HG02678 (cell line): ENCODE measurements at regions not wholly inside any gene's neighbourhood (a gene's known extent, or its start where the extent isn't known, plus 50 kb on each side); places are given as distances from the start of the nearest gene placed in this dataset.
"Not testable (repeated sequence)": the region's sequence is repeated elsewhere in the genome, so short reads cannot be mapped to it uniquely, and the experiment has no call there.

ENCODE experiments used
- ATAC-seq: cut with Tn5 transposase; IDR thresholded peaks from one replicate; pipeline ENCODE4 v1.9.1; 2021; ENCODE audit warnings: mild to moderate bottlenecking, moderate library complexity; ENCODE audit not compliant: unreplicated experiment

GRCh38 chr9:113739605-113740507 is 136.3 kb upstream of the ZNF618 start:
- ATAC-seq = not testable (repeated sequence)

GRCh38 chr9:113740508-113741500 is 135.3 kb upstream of the ZNF618 start:
- not testable (repeated sequence) for ATAC-seq

GRCh38 chr9:113741886-113742854 is 133.9 kb upstream of the ZNF618 start:
- no peak for ATAC-seq

GRCh38 chr9:113742878-113743277 is 133.2 kb upstream of the ZNF618 start:
- no peak for ATAC-seq

GRCh38 chr9:113746486-113746885 is 129.6 kb upstream of the ZNF618 start:
- ATAC-seq = no peak

- no peak for ATAC-seq
Observed at GRCh38 chr9:113748135-113748534, 128.0 kb upstream of the ZNF618 start.

GRCh38 chr9:113753398-113754119 is 122.5 kb upstream of the ZNF618 start:
- no peak for ATAC-seq

GRCh38 chr9:113754739-113755138 is 121.4 kb upstream of the ZNF618 start:
- ATAC-seq = no peak

GRCh38 chr9:113755433-113755832 is 120.7 kb upstream of the ZNF618 start:
- ATAC-seq = no peak

- ATAC-seq = no peak
Observed at GRCh38 chr9:113756476-113757192, 119.5 kb upstream of the ZNF618 start.

GRCh38 chr9:113763429-113763828 is 112.7 kb upstream of the ZNF618 start:
- ATAC-seq = no peak

GRCh38 chr9:113764572-113764971 is 111.5 kb upstream of the ZNF618 start:
- ATAC-seq = no peak

GRCh38 chr9:113769412-113769811 is 106.7 kb upstream of the ZNF618 start:
- ATAC-seq = no peak

- ATAC-seq = no peak
Observed at GRCh38 chr9:113770396-113770795, 105.7 kb upstream of the ZNF618 start.

GRCh38 chr9:113771199-113771598 is 104.9 kb upstream of the ZNF618 start:
- ATAC-seq = no peak

- no peak for ATAC-seq
Observed at GRCh38 chr9:113772121-113772810, 103.8 kb upstream of the ZNF618 start.

GRCh38 chr9:113774963-113775362 is 101.1 kb upstream of the ZNF618 start:
- ATAC-seq = no peak

GRCh38 chr9:113775749-113776148 is 100.4 kb upstream of the ZNF618 start:
- ATAC-seq = no peak
